Bronchial epithelial cell (primary cell): ENCODE measurements at regions not wholly inside any gene's neighbourhood (a gene's known extent, or its start where the extent isn't known, plus 50 kb on each side); places are given as distances from the start of the nearest gene placed in this dataset.

Source experiments
- DNase-seq: peaks from one replicate; pipeline ENCODE4 v3.0.0-alpha.2; 2010; ENCODE audit warnings: low read depth
- FAIRE-seq: peaks from 2 replicates; lab custom pipeline; 2011; peaks lifted over from hg19 to GRCh38; lab: Jason Lieb, UNC
- H3K27me3 ChIP-seq: 2 replicates; pipeline ENCODE4 v1.5.1; 2011; ENCODE audit warnings: low read length; ENCODE audit not compliant: control insufficient read depth, insufficient read depth
- H3K36me3 ChIP-seq: 2 replicates; pipeline ENCODE4 v1.5.1; 2011; ENCODE audit warnings: low read length; ENCODE audit not compliant: control insufficient read depth, insufficient read depth
- H3K4me3 ChIP-seq: 2 replicates; pipeline ENCODE4 v1.5.1; 2011; ENCODE audit warnings: mild to moderate bottlenecking, low read depth, low read length, control low read depth
- TF ChIP-seq, protein P1 (sequence below): IDR thresholded peaks from 2 replicates; pipeline ENCODE4 v1.5.1; 2011; ENCODE audit warnings: mild to moderate bottlenecking, moderate library complexity, low read length, control low read depth, inconsistent platforms; ENCODE audit not compliant: insufficient read depth, severe bottlenecking

- TF ChIP-seq, protein P1, sequence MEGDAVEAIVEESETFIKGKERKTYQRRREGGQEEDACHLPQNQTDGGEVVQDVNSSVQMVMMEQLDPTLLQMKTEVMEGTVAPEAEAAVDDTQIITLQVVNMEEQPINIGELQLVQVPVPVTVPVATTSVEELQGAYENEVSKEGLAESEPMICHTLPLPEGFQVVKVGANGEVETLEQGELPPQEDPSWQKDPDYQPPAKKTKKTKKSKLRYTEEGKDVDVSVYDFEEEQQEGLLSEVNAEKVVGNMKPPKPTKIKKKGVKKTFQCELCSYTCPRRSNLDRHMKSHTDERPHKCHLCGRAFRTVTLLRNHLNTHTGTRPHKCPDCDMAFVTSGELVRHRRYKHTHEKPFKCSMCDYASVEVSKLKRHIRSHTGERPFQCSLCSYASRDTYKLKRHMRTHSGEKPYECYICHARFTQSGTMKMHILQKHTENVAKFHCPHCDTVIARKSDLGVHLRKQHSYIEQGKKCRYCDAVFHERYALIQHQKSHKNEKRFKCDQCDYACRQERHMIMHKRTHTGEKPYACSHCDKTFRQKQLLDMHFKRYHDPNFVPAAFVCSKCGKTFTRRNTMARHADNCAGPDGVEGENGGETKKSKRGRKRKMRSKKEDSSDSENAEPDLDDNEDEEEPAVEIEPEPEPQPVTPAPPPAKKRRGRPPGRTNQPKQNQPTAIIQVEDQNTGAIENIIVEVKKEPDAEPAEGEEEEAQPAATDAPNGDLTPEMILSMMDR: no peak
- Histone ChIP-seq H3K27me3 (no peaks in the 10 kb centered on the region), H3K36me3 (no peaks in the 10 kb centered on the region), H3K4me3 (no peak overlapping the region)
- FAIRE-seq: no peak
- DNase-seq: no peak
These were observed 1271.7 kb downstream of the CNTNAP5 start for GRCh38 chr2:125296742-125297141.

DNA sequence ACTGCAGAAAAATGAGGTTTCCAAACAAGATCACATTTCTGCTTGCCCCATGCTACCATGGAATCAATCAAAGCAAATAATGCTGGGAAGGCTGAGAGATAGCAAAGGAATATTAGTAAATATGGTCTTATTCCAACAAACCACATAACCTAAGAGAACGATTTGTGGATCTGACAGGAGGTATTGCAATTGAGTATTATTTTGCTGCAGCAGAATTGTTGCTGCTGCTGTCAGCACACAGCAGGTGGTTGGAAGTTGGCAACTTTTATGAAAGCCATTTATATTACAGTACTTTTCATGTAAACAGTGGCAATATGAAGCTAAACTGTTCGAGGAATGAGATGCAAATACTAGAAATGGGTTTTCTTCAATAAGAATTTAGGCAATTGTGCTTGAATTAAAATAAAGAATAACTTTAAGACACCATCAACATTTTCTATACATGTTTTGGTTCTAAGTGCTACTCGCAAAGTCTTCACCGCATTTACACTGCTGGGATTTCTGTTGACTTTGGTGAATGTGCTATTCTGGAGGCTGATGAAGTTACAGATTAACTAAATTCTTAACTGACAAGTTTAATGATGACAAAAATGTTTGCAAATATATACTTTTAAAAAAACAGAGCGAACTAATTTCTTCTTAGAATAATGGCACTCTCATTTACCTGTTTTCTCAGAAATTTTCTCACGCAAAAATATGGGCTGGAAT is 1285.7 kb downstream of the CNTNAP5 start:
- DNase-seq: no peak
- TF ChIP-seq, protein P1: no peak
- FAIRE-seq: no peak
- no peak overlapping the region for H3K4me3 ChIP-seq
- no peaks in the 10 kb centered on the region for H3K36me3 ChIP-seq
- H3K27me3 ChIP-seq: no peaks in the 10 kb centered on the region

DNA sequence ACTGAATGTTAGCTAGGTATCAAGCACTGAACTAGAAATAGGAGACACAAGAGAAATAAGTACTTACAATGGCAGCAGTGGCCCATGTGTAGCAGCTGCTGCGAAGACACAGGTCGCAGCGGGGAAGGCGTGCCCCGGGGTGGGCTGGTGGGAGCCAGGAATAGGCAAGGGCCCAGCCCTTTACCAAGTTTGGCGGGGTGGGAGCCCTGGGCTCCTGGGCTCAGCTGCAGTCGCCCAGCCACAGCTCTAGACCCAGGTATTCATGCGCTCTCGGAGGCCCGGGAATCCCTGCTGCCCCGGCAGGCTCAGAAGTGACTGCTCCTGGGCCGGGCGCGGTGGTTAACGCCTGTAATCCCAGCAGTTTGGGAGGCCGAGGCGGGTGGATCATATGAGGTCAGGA is 1287.3 kb downstream of the CNTNAP5 start:
- Histone ChIP-seq H3K27me3 (no peaks in the 10 kb centered on the region), H3K4me3 (no peak overlapping the region), H3K36me3 (no peaks in the 10 kb centered on the region)
- TF ChIP-seq, protein P1: no peak
- DNase-seq (no peak), FAIRE-seq (no peak)

DNA sequence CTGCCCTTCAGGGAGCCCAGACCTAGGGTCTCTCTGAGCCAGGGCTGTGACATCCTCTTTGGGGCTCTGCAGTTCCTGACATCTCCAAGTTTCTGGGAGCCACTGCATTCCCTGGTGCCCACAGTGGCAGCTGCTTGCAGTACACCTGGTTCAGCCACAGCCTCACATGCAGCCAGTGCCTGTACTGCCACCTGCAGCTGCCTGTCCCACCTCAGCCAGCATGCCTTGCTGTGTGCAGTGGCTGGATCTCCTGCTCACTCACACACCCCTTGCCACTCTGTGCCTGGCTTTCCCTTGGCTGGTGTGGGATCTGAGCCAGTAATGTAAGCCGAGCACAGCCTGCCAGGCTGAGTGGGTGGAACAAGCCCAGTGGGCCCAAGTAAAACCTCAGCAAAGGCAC is 1288.7 kb downstream of the CNTNAP5 start:
- H3K4me3 ChIP-seq: no peak overlapping the region
- H3K27me3 ChIP-seq: no peaks in the 10 kb centered on the region
- TF ChIP-seq, protein P1: no peak
- no peak for DNase-seq
- no peak for FAIRE-seq
- no peaks in the 10 kb centered on the region for H3K36me3 ChIP-seq

GRCh38 chr2:125318740-125319139 is 1293.7 kb downstream of the CNTNAP5 start:
- FAIRE-seq: no peak
- DNase-seq: no peak
- Histone ChIP-seq H3K36me3 (no peaks in the 10 kb centered on the region), H3K27me3 (no peaks in the 10 kb centered on the region), H3K4me3 (no peak overlapping the region)
- TF ChIP-seq, protein P1: no peak

GRCh38 chr2:125324273-125324672 is 1299.2 kb downstream of the CNTNAP5 start:
- H3K27me3 ChIP-seq: no peaks in the 10 kb centered on the region
- H3K36me3 ChIP-seq: no peaks in the 10 kb centered on the region
- FAIRE-seq (no peak), DNase-seq (no peak)
- TF ChIP-seq, protein P1: no peak
- no peak overlapping the region for H3K4me3 ChIP-seq
